GM10266 (cell line): ENCODE measurements at regions not wholly inside any gene's neighbourhood (a gene's known extent, or its start where the extent isn't known, plus 50 kb on each side); places are given as distances from the start of the nearest gene placed in this dataset.

Experiments used
- DNase-seq: peaks from one replicate; pipeline ENCODE4 v3.0.0; 2012; ENCODE audit errors: extremely low spot score
- TF ChIP-seq, protein P1 (sequence below): IDR thresholded peaks from 2 replicates; pipeline ENCODE4 v1.5.1; 2012; ENCODE audit warnings: mild to moderate bottlenecking, low read depth; ENCODE audit not compliant: control insufficient read depth, insufficient read depth; ENCODE audit errors: missing control alignments

DNA sequence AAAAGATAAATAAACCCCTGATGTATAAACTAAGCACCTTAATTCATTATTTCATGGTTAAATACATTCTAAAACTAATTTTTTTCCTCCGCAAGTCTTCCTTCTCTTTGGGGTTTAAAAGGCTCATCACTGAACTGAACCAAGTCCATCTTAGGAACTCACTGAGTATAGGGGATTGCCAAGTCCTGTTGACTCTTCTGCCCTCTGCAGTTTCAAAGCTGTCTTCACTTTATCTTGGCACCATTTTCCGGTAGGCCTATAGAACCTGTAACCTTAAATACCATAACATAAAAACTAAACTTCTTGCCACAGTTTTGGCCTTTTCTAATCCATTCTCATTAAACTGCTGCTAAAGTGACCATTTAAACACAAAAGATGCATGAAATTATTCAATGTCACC lies 66.5 kb upstream of the USPL1 start:
- TF ChIP-seq, protein P1, sequence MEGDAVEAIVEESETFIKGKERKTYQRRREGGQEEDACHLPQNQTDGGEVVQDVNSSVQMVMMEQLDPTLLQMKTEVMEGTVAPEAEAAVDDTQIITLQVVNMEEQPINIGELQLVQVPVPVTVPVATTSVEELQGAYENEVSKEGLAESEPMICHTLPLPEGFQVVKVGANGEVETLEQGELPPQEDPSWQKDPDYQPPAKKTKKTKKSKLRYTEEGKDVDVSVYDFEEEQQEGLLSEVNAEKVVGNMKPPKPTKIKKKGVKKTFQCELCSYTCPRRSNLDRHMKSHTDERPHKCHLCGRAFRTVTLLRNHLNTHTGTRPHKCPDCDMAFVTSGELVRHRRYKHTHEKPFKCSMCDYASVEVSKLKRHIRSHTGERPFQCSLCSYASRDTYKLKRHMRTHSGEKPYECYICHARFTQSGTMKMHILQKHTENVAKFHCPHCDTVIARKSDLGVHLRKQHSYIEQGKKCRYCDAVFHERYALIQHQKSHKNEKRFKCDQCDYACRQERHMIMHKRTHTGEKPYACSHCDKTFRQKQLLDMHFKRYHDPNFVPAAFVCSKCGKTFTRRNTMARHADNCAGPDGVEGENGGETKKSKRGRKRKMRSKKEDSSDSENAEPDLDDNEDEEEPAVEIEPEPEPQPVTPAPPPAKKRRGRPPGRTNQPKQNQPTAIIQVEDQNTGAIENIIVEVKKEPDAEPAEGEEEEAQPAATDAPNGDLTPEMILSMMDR = peak; percentile 50
- peak; percentile 16 for DNase-seq

DNA sequence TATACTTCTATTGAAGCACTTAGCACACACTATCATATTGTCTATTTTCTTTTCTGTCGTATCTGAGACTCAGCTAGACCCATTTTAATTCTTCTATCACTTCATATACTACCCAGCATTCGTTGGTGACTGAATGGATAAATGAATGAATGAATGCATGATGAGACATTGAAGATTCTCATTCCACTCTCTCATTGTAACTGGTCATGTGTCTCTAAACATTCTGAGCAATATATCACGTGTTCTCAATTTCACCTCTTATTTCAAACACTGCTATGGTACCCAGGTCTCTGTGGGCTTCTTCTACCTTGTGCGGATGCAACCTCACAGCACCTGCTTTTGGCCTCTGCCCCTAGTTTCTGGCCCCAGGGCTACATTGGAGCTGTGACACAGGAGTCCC lies 65.2 kb upstream of the USPL1 start:
- no peak for DNase-seq
- TF ChIP-seq, protein P1 = no peak

DNA sequence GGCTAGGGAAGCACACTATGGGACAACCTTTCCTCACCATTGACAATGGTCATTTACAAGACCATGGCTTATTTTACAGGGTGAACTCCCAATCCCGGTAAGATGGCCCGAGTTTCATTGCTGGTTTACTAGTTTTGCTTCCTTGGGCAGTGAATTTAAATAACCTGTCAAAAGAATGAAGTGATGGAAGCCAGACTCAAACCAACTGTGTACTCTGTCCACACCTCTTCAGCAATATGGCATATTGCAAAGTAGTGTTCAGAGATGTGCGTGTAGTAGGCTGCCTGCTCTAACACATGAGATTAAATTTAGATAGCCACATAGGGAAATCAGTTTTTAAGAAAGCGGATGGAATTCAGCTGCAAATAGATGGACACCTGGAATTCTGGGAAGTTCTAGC lies 58.4 kb upstream of the USPL1 start:
- no peak for DNase-seq
- TF ChIP-seq, protein P1 = no peak

DNA sequence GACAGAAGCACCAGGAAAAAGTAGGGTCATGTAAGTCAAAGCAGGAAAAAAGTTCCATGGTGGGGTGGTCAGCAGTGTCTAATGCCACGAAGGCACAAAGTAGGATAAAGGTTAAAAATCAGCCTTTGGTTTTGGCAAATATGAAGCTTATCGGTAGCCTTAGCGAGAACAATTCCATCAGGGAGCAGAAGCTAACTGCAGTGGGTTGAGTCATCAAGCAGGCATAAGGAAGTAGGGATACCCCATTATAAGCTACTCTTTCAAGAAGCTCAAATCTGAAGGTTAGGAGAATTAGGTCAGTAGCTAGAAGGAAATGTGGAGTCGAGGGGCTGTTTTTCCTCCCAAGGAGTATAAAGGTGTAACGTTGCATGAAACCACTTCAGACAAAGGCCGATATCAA lies 57.5 kb upstream of the USPL1 start:
- no peak for DNase-seq
- TF ChIP-seq, protein P1 = no peak

DNA sequence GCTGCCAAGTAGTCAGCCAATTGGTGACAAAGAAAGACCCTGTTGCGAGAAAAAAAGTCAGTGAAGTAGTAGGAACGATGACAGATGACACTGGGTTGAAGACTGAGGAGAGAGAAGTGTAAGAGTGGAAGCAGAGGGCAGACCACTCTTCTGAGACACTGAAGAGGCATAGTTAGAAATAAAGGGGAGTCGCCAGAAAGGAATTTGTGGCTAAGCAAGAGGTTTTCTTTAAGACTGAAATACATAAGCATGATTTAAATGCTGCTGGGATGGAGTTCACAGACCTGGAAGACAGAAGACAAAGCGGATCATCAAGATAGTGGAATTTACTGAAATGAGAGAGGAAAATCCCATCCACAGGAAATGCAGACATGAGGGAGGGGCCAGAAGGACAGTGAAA lies 56.2 kb upstream of the USPL1 start:
- DNase-seq = no peak
- TF ChIP-seq, protein P1 = no peak

DNA sequence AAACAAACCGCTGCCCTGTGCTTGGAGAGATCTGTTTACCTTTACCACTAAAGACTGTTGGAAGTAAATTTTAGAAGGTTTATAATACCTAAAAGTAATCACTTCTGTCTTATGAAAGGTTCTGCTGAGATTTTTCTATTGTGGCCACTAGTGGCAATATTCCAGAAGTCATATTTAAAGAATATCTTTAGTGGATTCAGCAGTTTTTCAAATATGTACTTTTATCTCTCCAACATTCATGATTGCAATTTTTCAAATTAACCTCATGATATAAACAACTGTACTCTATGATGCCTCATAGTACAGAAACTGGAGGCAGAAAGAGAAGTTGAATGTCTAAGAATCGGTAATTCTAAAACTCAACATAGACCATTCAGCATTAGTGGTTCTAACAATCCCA lies 53.2 kb upstream of the USPL1 start:
- TF ChIP-seq, protein P1 = no peak
- DNase-seq = no peak

DNA sequence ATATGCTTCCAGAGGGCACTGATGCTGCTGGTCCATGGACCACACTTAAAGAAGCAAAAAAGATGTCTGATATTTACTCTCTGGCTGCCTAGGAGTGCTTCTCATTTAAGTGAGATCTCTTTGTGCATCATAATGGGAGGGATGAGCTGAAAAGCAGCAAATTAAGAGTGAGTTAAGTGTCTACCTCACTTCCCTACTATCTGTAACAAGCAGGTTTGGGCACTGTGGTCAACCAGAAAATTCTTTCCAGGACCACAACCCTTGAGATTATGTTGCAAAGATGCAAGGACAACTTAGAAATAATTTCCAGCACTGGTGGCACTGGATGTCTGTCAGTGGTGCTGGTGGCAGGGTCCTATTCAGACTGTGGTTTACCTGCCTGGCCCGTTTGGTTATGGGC lies 52.1 kb upstream of the USPL1 start:
- DNase-seq = no peak
- TF ChIP-seq, protein P1 = no peak
